Nephron progenitor cell (in vitro differentiated cells): ENCODE measurements at regions not wholly inside any gene's neighbourhood (a gene's known extent, or its start where the extent isn't known, plus 50 kb on each side); places are given as distances from the start of the nearest gene placed in this dataset.

Experiments used
- DNase-seq: peaks from one replicate; pipeline ENCODE4 v3.0.0; 2021
- H3K27ac Mint-ChIP-seq: 2 replicates; pipeline ENCODE4 v1.8.0; 2021; ENCODE audit warnings: mild to moderate bottlenecking, moderate library complexity, mixed read lengths
- H3K27me3 Mint-ChIP-seq: 2 replicates; pipeline ENCODE4 v1.8.0; 2021; ENCODE audit warnings: mild to moderate bottlenecking, low read depth, mixed read lengths; ENCODE audit not compliant: poor library complexity
- H3K36me3 Mint-ChIP-seq: 2 replicates; pipeline ENCODE4 v1.8.0; 2021; ENCODE audit warnings: low read depth, mixed read lengths
- H3K4me1 Mint-ChIP-seq: 2 replicates; pipeline ENCODE4 v1.8.0; 2021; ENCODE audit warnings: mixed read lengths
- H3K4me3 Mint-ChIP-seq: 2 replicates; pipeline ENCODE4 v1.8.0; 2021; ENCODE audit warnings: mild to moderate bottlenecking, moderate library complexity, mixed read lengths
- H3K9me3 Mint-ChIP-seq: 2 replicates; pipeline ENCODE4 v1.8.0; 2021; ENCODE audit warnings: mild to moderate bottlenecking, moderate library complexity, mixed read lengths
- TF ChIP-seq, protein P1 (sequence below): fragments of 200-600 bp; sonication (generic); IDR thresholded peaks from 2 replicates; pipeline ENCODE4 v1.5.0; 2021; ENCODE audit warnings: antibody characterized with exemption

DNA sequence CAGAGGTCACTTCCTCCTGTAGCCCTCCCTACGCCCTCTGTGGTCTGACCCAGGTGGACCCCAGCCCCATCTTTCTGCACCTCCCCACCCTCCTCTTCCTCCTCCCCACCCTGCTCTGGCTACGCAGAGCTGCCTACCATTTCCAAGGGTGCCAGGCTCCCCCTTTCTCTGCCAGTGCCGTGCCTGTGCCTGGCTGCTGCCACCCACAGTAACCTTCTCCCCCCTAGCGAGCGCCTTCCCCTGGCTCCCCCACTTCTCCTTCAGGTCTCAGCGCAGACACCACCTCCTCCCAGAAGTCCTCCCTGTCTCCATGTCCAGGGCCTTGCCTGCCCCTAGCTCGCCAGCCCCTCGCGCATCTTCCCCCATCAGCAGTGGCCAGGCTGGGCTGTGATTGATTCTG lies 471.5 kb downstream of the PTPRU start:
- TF ChIP-seq, protein P1, sequence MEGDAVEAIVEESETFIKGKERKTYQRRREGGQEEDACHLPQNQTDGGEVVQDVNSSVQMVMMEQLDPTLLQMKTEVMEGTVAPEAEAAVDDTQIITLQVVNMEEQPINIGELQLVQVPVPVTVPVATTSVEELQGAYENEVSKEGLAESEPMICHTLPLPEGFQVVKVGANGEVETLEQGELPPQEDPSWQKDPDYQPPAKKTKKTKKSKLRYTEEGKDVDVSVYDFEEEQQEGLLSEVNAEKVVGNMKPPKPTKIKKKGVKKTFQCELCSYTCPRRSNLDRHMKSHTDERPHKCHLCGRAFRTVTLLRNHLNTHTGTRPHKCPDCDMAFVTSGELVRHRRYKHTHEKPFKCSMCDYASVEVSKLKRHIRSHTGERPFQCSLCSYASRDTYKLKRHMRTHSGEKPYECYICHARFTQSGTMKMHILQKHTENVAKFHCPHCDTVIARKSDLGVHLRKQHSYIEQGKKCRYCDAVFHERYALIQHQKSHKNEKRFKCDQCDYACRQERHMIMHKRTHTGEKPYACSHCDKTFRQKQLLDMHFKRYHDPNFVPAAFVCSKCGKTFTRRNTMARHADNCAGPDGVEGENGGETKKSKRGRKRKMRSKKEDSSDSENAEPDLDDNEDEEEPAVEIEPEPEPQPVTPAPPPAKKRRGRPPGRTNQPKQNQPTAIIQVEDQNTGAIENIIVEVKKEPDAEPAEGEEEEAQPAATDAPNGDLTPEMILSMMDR: no peak
- H3K4me3 Mint-ChIP-seq: no peak overlapping the region
- H3K27ac Mint-ChIP-seq: no peak overlapping the region
- H3K27me3 Mint-ChIP-seq: peaks cover 27% of the 10 kb centered on the region
- no peak for DNase-seq
- no peaks in the 10 kb centered on the region for H3K36me3 Mint-ChIP-seq
- peaks cover 58% of the 10 kb centered on the region for H3K4me1 Mint-ChIP-seq
- no peaks in the 10 kb centered on the region for H3K9me3 Mint-ChIP-seq

DNA sequence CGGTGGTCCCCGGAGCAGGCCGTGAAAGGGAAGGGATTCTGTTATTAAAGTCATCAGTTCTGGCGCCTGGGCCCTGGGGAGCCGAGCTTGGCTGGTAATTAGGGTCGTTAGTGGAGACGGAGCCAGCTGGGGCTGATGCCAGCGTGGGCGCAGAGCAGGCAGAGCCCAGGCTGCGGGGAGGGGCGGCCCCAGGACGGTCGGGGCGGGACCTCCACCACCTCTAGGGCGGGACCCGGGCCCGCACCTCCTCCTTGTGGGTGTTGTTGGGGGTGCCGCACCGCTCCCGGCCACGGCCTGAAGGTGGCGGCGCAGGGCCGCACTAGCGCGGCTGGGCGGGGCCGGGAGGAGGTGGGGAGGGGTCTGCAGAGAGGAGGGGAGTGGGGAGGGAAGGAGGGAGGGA lies 470.6 kb downstream of the PTPRU start:
- H3K9me3 Mint-ChIP-seq: no peaks in the 10 kb centered on the region
- no peaks in the 10 kb centered on the region for H3K36me3 Mint-ChIP-seq
- H3K4me3 Mint-ChIP-seq: peak overlapping the region; percentile 40
- peak; percentile 83 for DNase-seq
- peaks cover 27% of the 10 kb centered on the region for H3K27me3 Mint-ChIP-seq
- H3K4me1 Mint-ChIP-seq: peaks cover 50% of the 10 kb centered on the region
- TF ChIP-seq, protein P1: peak; percentile 38
- H3K27ac Mint-ChIP-seq: no peak overlapping the region

DNA sequence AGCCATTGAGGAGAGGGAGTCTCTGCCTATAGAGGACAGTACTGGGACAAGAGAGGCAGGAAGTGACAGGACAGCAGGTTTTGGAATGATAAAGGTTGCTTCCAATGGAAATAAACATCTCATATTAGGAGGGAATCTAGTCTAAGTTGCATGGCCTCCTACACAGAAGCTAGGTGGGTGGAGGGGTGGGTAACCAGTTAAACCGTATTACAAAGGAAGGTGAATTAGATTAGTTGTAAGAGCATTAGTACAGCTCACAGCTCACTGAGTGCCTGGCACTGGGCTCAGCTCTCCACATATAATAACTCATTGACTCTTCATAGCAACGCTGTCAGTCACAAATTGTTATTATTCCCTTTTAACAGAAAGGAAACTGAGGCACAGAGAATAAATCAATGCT lies 468.1 kb downstream of the PTPRU start:
- no peak for DNase-seq
- no peaks in the 10 kb centered on the region for H3K9me3 Mint-ChIP-seq
- TF ChIP-seq, protein P1: no peak
- no peak overlapping the region for H3K4me3 Mint-ChIP-seq
- H3K4me1 Mint-ChIP-seq: peaks cover 38% of the 10 kb centered on the region
- no peak overlapping the region for H3K27ac Mint-ChIP-seq
- no peaks in the 10 kb centered on the region for H3K36me3 Mint-ChIP-seq
- peaks cover 25% of the 10 kb centered on the region for H3K27me3 Mint-ChIP-seq

DNA sequence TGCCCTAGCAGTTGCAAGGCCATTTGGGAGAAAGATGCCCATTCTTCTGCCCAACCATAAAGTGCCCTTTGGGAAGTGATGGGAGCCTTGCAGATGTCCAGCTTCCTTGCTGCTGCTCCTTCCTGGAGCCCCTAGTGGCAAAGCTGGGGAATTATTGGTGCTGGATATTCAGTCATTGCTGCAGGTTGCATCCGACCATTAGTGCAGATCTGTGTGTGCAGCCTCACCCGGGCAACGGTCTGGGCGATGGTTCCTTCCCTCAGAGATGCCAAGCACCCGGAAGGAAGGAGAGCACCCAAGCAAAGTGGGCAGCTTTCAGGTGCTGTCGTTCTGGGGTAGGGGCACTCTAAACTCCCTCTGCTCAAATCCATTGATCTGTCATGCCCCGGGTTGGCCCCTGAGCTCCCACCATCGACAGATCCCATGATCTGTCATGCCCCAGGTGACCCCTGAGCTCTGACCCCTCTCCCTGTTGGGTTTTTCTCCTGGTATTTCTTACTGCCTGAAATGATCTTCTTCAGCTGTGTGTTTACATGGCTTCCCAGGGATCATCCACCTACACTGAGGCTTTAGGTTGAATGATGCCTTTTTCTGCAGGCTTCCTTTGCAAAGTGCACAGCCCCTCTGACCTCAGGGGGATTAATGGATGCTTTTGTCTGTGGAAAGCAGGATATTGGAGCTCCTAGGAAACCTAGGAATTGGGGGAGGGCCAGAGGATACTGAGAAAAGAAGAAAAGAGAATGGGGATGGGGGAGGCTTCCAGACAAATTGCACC lies 467.5 kb downstream of the PTPRU start:
- H3K4me1 Mint-ChIP-seq: peaks cover 36% of the 10 kb centered on the region
- H3K27me3 Mint-ChIP-seq: peaks cover 25% of the 10 kb centered on the region
- no peak overlapping the region for H3K4me3 Mint-ChIP-seq
- TF ChIP-seq, protein P1: peak; percentile 83
- H3K36me3 Mint-ChIP-seq: no peaks in the 10 kb centered on the region
- no peak overlapping the region for H3K27ac Mint-ChIP-seq
- peak; percentile 46 for DNase-seq
- H3K9me3 Mint-ChIP-seq: no peaks in the 10 kb centered on the region

DNA sequence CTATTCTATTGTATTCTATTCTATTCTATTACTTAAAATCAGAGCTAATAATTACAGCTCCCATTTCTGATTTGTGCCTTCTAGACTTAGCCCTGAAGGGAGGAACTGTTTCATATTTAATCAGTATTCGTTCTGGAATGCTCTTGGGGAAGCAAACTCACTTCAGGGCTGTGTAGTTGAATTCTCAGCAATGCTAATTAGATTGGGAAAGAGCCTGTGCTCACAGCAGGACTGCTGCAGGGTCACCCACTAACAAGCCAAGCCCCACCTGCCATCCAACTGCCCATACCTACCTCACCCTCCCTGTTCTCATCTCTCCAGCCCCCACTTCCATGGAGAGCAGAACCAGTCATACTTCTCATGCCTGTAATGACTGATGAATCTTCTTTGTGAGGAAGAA lies 464.2 kb downstream of the PTPRU start:
- no peak overlapping the region for H3K27ac Mint-ChIP-seq
- no peaks in the 10 kb centered on the region for H3K36me3 Mint-ChIP-seq
- peaks cover 28% of the 10 kb centered on the region for H3K4me1 Mint-ChIP-seq
- H3K4me3 Mint-ChIP-seq: no peak overlapping the region
- H3K9me3 Mint-ChIP-seq: no peaks in the 10 kb centered on the region
- DNase-seq: no peak
- peaks cover 24% of the 10 kb centered on the region for H3K27me3 Mint-ChIP-seq
- TF ChIP-seq, protein P1: no peak

DNA sequence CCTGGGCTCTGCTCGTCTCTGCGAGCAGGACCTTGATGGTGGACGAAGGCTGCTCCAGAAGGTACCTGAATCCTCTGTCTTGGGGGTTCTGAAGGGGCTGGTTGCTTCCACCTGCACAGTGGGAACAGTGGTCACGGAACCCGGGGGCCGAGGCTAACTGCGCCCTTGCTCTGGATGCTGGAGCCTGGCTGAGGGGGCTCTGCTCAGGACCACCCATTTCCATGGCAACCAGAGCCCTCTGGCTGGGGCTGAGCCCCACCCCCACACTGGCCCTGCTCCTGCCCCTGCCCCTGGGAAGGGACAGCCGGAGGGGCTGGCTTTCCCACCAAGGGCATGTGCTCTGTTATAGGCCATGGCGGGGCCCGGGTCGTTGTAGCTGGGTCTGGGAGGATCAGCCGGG lies 462.3 kb downstream of the PTPRU start:
- peaks cover 15% of the 10 kb centered on the region for H3K27me3 Mint-ChIP-seq
- TF ChIP-seq, protein P1: no peak

More for the DNA sequence above, 462.3 kb downstream of the PTPRU start:
- no peak for DNase-seq
- Mint-ChIP-seq H3K27ac (no peak overlapping the region), H3K36me3 (peaks cover 2% of the 10 kb centered on the region), H3K4me1 (peaks cover 20% of the 10 kb centered on the region), H3K9me3 (peaks cover 3% of the 10 kb centered on the region), H3K4me3 (no peak overlapping the region)
